SU-DHL-6 (cell line): ENCODE measurements at regions not wholly inside any gene's neighbourhood (a gene's known extent, or its start where the extent isn't known, plus 50 kb on each side); places are given as distances from the start of the nearest gene placed in this dataset.

Experiments used
- EZH2phosphoT487 ChIP-seq: fragments of 200-600 bp; sonication (generic), shearing (Covaris generic); conservative IDR thresholded peaks from 2 replicates; pipeline ENCODE4 v1.6.1; 2018; ENCODE audit warnings: mild to moderate bottlenecking, antibody characterized with exemption, low read length, moderate library complexity, mixed read lengths
- TF ChIP-seq, protein P1 (sequence below): fragments of 200-600 bp; sonication (generic); IDR thresholded peaks from one replicate; pipeline ENCODE4 v1.5.1; 2017; ENCODE audit warnings: antibody characterized with exemption, mild to moderate bottlenecking, low read length, moderate library complexity; ENCODE audit not compliant: insufficient read depth, poor library complexity, severe bottlenecking

DNA sequence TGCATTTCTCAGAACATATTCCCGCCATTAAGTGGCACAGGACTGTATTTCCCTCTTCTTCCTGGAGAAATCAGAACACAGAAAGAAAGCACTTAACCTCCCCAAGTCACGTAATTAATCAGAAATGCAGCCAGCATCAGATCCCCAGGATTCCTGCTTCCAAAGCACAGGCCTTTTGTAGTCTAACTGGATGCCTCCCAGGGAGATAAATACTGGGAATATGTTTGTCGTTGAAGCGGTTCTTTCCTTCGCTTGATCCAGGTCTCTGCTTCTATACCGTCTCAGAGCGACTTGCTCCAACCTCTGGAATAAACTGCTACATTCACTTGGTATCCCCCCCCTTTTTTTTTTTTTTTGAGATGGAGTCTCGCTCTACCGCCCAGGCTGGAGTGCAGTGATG is 198.6 kb downstream of the KBTBD8 start:
- TF ChIP-seq, protein P1, sequence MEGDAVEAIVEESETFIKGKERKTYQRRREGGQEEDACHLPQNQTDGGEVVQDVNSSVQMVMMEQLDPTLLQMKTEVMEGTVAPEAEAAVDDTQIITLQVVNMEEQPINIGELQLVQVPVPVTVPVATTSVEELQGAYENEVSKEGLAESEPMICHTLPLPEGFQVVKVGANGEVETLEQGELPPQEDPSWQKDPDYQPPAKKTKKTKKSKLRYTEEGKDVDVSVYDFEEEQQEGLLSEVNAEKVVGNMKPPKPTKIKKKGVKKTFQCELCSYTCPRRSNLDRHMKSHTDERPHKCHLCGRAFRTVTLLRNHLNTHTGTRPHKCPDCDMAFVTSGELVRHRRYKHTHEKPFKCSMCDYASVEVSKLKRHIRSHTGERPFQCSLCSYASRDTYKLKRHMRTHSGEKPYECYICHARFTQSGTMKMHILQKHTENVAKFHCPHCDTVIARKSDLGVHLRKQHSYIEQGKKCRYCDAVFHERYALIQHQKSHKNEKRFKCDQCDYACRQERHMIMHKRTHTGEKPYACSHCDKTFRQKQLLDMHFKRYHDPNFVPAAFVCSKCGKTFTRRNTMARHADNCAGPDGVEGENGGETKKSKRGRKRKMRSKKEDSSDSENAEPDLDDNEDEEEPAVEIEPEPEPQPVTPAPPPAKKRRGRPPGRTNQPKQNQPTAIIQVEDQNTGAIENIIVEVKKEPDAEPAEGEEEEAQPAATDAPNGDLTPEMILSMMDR = no peak
- TF ChIP-seq EZH2phosphoT487 = no peak
